Islet of Langerhans (tissue), 1 donor: ENCODE measurements at regions not wholly inside any gene's neighbourhood (a gene's known extent, or its start where the extent isn't known, plus 50 kb on each side); places are given as distances from the start of the nearest gene placed in this dataset.
"Not testable (repeated sequence)": the region's sequence is repeated elsewhere in the genome, so short reads cannot be mapped to it uniquely, and the experiment has no call there.

Experiments used
- FAIRE-seq: peaks from one replicate; lab custom pipeline; 2011; peaks lifted over from hg19 to GRCh38; lab: Jason Lieb, UNC

DNA sequence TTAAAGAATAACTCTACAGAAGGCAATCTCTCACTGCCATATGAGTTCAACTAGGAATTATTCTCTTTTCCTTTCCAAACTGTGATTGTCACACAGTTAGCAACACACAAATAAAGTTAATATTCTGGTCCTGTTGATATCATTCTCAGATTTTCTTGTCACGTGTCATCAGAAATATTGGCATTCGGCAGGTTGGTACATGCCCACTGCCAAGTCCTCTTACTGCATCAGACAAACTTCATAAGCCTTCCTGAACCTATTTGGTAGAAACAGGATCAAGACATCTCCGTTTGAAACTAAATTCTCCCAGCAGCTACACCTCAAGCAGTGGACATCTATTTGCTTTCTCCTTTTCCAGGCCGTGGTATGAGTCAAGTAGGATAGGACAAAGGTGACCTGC, 177.9 kb upstream of the SOX2 start:
- no peak for FAIRE-seq

DNA sequence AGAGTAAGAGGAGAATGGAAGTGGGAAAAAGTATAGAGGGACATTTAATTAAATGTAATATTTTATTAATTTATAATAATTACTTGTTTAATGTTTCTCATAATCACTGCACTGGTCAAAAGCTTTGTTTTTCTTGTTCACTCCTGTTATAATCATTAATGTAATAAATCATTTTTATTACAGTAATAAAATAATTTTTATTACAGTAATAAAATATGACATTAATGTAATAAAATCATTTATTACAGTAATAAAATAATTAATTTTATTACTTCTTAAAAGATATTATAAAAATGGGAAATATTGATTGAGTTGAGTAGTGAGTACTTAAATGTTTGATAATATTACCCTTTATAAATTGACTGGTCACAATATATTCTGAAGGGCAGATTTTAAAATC, 181.1 kb upstream of the SOX2 start:
- FAIRE-seq: no peak

DNA sequence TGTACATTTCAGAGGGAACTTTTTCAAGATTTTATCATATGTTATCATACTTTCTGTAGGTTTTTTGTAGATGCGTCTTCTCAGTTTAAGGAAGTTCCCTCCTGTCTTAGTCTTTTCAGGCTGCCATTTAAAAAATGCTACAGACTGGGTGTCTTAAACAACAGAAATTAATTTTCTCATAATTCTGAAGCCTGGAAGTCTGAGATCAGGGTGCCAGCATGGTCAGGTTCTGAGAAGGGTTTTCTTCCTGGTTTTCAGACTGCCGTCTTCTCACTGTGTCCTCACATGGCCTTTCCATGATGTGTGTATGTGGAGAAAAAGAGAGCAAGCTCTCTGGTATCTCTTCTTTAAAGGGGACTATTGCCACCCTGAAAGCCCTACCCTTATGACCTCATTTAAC, 189.9 kb upstream of the SOX2 start:
- no peak for FAIRE-seq

GRCh38 chr3:181518222-181518621, 193.5 kb upstream of the SOX2 start:
- no peak for FAIRE-seq

- no peak for FAIRE-seq
Observed at GRCh38 chr3:181512787-181513186, 198.9 kb upstream of the SOX2 start.

GRCh38 chr3:181510500-181510899, 201.2 kb upstream of the SOX2 start:
- FAIRE-seq: no peak

DNA sequence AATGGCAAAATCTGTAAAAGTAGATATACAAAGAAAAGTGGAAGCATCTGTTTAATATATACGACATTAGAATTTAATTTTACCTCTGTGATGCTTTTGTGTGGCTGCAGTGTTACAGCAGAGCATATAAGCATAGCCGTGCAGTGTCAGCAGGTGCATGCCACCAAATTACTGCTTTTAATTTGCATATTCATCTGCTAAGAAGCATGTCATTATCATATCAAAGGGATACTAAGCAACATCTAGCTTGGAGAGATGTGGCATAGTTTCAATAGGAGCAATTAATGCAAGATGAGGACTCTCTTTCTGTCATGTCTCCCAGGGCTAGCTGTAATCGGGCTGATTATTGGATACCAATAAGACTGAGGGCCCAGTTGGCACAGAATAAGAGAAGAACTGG, 214.4 kb upstream of the SOX2 start:
- no peak for FAIRE-seq

DNA sequence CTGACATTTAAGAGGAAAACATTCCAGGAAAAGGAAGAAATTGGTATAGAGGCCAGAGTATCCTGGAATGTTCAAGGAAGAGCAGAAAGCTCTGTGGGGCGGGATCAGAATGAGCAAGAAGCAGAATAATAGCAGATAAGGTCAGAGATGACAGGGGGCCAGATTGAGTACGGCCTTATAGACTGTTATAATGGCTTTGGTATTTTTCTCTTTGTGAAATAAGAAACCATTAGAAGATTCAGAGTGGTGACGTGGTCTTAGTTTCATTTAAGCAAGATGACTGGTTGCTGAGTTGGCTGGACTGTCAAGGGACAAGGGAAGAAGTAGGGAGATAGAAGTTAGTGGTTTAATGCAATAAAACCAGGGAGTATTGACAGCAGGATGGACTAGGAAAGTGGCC, 218.3 kb upstream of the SOX2 start:
- FAIRE-seq: no peak

- FAIRE-seq: no peak
Observed at GRCh38 chr3:181488536-181488935, 223.2 kb upstream of the SOX2 start.

DNA sequence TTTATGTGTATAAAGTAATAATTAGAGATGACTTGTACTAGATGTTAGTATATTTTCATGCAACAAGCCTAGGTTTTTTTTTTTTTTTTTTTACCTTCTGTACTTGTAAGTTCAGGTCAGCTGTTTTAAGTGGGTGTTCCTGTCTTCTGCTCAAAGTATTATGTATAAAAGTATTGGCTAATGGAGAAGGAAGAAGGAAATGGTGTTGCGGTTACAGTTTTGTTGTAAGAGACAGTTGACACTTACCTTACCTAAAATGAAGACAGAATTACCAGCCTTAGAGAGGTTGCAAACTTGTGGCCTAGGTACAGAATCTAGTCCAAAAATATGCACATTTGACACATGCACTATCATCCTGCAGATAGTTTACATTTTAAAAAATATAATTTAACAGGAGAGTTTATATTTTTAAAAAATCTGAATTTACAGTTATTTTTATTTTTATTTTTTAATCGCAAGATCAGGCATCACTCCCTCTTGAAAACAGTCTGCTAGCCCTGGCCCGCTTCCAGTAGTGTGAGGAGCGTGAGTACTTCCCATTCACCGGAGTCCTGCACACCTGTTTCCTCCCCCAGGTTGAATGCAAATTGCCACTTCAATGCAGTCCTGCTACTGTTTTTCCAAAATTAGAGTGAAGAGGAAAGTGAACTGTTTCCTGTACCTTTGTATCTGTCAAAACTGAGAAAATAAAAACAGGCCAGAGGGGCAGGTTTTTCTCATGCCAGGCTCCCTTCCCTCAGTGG, 224.3 kb upstream of the SOX2 start:
- no peak for FAIRE-seq

DNA sequence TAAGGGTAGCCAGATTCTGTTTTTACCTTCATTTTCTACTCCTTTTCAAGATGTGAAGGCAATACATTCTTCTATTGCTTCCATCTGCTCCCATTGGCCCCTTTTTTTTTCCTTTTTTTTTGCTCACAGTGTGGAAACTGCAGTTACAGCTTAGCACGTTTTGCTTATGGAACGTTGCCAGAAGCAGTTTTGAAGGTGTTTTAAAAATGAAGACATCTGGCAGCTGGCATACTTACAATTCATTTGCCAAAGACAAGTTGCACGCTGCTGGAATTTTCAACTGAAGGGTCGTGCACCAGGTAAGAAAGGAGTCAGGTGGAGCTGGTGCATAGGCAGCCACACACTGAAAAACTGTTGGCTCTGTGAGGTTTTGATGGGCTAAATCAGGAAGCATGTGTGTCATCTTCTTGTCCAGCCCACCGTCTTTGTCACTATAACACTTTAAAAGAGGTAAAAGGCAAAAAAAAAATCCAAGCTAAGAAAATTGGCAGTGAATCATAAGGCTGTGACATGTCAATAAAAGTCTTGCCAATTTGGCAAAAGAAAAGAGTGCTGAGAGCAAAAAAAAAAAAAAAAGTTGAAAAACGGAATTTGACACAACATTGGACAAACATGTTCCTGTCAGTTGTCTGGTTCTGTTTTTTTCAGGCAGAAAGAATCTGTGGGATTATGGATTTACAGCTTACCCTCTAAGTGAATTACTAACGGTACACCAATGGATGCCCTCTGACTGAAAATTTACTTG, 225.4 kb upstream of the SOX2 start:
- no peak for FAIRE-seq

GRCh38 chr3:181484026-181484425, 227.7 kb upstream of the SOX2 start:
- FAIRE-seq: no peak

DNA sequence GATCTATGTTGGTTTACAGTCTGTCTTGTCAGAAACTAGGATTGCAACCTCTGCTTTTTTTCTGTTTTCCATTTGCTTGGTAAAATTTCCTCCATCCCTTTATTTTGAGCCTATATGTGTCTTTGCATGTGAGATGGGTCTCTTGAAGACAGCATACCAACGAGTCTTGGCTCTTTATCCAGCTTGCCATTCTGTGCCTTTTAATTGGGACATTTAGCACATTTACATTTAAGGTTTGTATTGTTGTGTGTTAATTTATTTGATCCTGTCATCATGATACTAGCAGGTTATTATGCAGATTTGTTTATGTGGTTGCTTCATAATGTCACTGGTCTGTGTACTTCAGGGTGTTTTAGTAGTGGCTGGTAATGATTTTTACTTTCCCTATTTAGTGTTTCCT, 236.6 kb upstream of the SOX2 start:
- not testable (repeated sequence) for FAIRE-seq

GRCh38 chr3:181470349-181470748, 241.4 kb upstream of the SOX2 start:
- FAIRE-seq: no peak

- FAIRE-seq: no peak
Observed at GRCh38 chr3:181464033-181464694, 247.6 kb upstream of the SOX2 start.

- no peak for FAIRE-seq
Observed at GRCh38 chr3:181461381-181461780, 250.3 kb upstream of the SOX2 start.

DNA sequence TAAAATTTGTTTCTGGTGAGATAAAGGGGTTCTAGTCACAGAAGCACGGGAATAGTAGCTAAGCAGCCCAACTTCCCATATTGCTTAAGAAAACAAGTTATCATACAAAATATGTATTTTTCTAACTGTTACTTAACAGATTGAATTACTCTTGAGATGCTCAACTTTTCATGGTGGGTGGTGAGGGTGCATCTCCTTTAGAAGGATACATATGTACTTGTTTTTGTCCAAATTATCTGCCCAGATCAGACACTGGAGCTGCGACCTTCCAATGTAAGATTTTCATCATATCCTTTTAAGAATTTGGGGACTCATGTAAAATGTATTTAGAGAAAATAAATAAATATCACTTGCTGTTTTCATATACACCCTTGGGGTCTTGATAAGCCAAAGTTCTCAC, 252.2 kb upstream of the SOX2 start:
- no peak for FAIRE-seq

- no peak for FAIRE-seq
Observed at GRCh38 chr3:181458857-181459256, 252.9 kb upstream of the SOX2 start.

- FAIRE-seq: no peak
Observed at GRCh38 chr3:181457756-181458155, 254.0 kb upstream of the SOX2 start.

GRCh38 chr3:181457190-181457589, 254.5 kb upstream of the SOX2 start:
- FAIRE-seq: no peak

DNA sequence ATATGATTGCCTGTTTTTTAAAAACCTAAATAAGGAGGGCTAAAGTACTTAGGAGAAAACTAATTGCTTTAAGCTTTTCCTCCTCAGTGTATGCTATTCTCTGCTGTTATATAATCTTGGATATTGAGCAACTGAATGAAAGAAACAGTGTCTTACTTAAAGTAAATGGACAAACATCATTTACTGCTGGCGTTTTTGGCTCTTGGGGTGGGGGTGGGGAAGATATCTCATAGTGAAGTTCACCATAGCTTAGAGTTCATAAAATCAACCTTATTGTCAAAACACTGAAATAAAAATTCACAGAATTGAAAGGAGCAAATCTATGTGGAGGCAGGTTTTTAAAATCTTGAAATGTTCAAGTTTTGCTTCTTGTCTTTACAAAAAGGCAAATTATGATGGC, 256.4 kb upstream of the SOX2 start:
- FAIRE-seq: no peak

- FAIRE-seq: no peak
Observed at GRCh38 chr3:181454451-181455027, 257.2 kb upstream of the SOX2 start.

DNA sequence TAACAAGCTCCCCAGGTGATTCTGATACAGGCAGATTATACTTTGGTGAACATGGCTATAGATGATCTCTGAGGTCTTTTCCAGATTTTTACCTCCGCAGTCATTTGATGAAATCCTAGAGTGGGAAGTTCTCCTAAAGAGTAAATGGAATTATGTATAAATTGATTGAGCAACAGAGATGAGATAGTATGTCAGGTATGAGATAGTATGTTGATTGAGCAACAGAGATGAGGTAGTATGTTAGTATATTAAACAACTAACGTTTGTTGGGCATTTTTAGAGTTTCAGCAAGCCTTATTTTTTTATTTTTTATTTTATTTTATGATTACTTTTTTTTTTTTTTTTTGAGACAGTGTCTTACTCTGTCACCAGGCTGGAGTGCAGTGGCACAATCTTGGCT, 265.0 kb upstream of the SOX2 start:
- no peak for FAIRE-seq
